Hepatocyte (in vitro differentiated cells): ENCODE measurements at regions not wholly inside any gene's neighbourhood (a gene's known extent, or its start where the extent isn't known, plus 50 kb on each side); places are given as distances from the start of the nearest gene placed in this dataset.

ENCODE experiments used
- EZH2 ChIP-seq: fragments of 200-600 bp; sonication (generic); IDR thresholded peaks from 2 replicates; pipeline ENCODE4 v1.6.1; 2016; ENCODE audit warnings: antibody characterized with exemption, mild to moderate bottlenecking, borderline replicate concordance
- TF ChIP-seq, protein P1 (sequence below): fragments of 200-600 bp; sonication (generic); IDR thresholded peaks from 2 replicates; pipeline ENCODE4 v1.5.1; 2016; ENCODE audit warnings: antibody characterized with exemption, mild to moderate bottlenecking; ENCODE audit not compliant: poor library complexity

DNA sequence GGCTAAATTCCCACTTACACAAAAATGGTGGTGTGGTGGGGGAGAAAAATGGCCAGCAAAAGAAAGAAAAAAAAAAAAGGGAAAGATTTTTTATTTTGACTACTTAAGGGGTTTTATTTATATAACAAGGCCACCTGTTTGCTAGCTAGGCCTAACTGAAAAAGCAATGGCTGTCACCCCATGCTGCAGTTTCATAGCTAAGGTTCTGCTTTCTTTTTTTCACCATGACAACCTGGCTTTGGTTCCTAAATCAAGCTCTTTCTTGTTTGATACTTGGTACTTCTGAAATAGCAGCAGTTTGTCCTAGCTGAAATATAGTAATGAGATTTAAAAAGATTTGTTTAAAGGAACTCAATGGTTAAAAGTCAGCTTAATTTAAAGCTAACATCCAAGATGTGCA is 433.2 kb upstream of the MEX3C start:
- TF ChIP-seq, protein P1, sequence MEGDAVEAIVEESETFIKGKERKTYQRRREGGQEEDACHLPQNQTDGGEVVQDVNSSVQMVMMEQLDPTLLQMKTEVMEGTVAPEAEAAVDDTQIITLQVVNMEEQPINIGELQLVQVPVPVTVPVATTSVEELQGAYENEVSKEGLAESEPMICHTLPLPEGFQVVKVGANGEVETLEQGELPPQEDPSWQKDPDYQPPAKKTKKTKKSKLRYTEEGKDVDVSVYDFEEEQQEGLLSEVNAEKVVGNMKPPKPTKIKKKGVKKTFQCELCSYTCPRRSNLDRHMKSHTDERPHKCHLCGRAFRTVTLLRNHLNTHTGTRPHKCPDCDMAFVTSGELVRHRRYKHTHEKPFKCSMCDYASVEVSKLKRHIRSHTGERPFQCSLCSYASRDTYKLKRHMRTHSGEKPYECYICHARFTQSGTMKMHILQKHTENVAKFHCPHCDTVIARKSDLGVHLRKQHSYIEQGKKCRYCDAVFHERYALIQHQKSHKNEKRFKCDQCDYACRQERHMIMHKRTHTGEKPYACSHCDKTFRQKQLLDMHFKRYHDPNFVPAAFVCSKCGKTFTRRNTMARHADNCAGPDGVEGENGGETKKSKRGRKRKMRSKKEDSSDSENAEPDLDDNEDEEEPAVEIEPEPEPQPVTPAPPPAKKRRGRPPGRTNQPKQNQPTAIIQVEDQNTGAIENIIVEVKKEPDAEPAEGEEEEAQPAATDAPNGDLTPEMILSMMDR, result no peak
- no peak for TF ChIP-seq EZH2
